Esophagus muscularis mucosa (tissue), 4 donors: ENCODE measurements at regions not wholly inside any gene's neighbourhood (a gene's known extent, or its start where the extent isn't known, plus 50 kb on each side); places are given as distances from the start of the nearest gene placed in this dataset.

Source experiments
- DNase-seq: peaks from one replicate; pipeline ENCODE4 v3.0.0-alpha.2; 2017; ENCODE audit errors: extremely low spot score
- H3K27ac ChIP-seq, 4 donors: fragments of 200-600 bp; sonication (generic); replicated peaks in 1 of 4; 1 replicate in 3 of 4; 2 replicates in 1 of 4; pipeline ENCODE4 v1.5.1; 2016 to 2019; ENCODE audit warnings: mild to moderate bottlenecking in 1 of 4
- H3K27me3 ChIP-seq, 4 donors: fragments of 200-600 bp; sonication (generic); one replicate each; pipeline versions ENCODE4 v1.5.1 to v1.6.0; 2016 to 2019
- H3K36me3 ChIP-seq, 4 donors: fragments of 200-600 bp; sonication (generic); one replicate each; pipeline ENCODE4 v1.5.1; 2016 to 2019
- H3K4me1 ChIP-seq, 4 donors: fragments of 200-600 bp; sonication (generic); one replicate each; pipeline ENCODE4 v1.5.1; 2016 to 2019
- H3K4me3 ChIP-seq, 4 donors: fragments of 200-600 bp; sonication (generic); 1 replicate in 2 of 4; 2 replicates in 2 of 4; pipeline ENCODE4 v1.5.1; 2016 to 2019; ENCODE audit warnings: mild to moderate bottlenecking in 4 of 4, moderate library complexity in 1 of 4
- H3K9me3 ChIP-seq, 4 donors: fragments of 200-600 bp; sonication (generic); 1 replicate in 3 of 4; 2 replicates in 1 of 4; pipeline ENCODE4 v1.5.1; 2016 to 2019
- EP300 ChIP-seq: sonication (generic); formaldehyde crosslinking; IDR thresholded peaks from one replicate; pipeline ENCODE4 v1.6.1; 2017; ENCODE audit warnings: antibody characterized with exemption
- POLR2A ChIP-seq: fragments of 450-650 bp; IDR thresholded peaks from one replicate; pipeline ENCODE4 v1.6.1; 2017; ENCODE audit warnings: antibody characterized with exemption, moderate library complexity, mild to moderate bottlenecking, low read depth
- POLR2AphosphoS5 ChIP-seq, 2 donors: sonication (generic); formaldehyde crosslinking; IDR thresholded peaks; one replicate each; pipeline ENCODE4 v1.6.1; 2017; ENCODE audit warnings: antibody characterized with exemption in 2 of 2
- WGBS: methylation state at CpG from one replicate; pipeline ENCODE4 v1.1.5; 2018; 5-methylcytosine and 5-hydroxymethylcytosine counted together
- intact Hi-C: fragments of 100-400 bp; cut with DNase I; formaldehyde crosslinking; loops from one replicate; pipeline ENCODE4 v1.15.1; 2023
- TF ChIP-seq, protein P1 (sequence below), 3 experiments: fragments of 200-600 bp in 2 of 3; fragments of 450-650 bp in 1 of 3; sonication (generic) in 2 of 3; IDR thresholded peaks; one replicate each; pipeline ENCODE4 v1.5.1; 2017 to 2019; ENCODE audit warnings: antibody characterized with exemption in 3 of 3, mild to moderate bottlenecking in 2 of 3, moderate library complexity in 1 of 3

DNA sequence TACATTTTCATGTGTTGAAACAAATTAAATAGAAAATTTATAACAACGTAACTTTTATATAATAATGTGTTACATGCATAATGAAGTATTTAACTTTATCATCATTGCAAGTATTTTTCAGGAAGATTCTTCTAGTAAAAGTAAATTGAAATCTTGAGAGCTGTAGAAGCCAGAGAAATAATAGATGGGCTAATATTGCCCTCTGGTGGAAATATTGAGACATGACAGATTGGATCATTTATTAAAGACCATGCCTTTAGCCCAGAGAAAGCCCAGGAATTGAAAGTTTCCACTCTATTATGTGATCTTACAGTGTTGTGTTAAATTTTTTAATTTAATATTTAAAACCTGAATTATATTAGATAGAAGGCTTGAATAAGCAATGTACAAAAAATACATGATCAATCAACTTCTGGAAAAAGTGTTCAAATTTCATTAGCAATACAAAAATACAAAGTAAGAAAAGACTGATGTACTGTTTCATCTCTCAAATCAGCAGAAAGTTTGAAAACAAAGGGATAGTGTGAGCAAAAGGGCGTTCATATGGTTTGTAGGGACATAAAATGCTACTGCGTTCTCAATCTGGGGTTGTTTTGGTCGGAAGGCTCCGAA lies 52.7 kb upstream of the SPTSSB start:
- Histone ChIP-seq H3K9me3 (no peaks in the 10 kb centered on the region), H3K27me3 (no peaks in the 10 kb centered on the region), H3K36me3 (no peaks in the 10 kb centered on the region), H3K27ac (no peak overlapping the region), H3K4me1 (peaks cover 0 to 6% (median 0%) of the 10 kb centered on the region in 4 donors), H3K4me3 (no peak overlapping the region)
- WGBS = 58% methylated on average over 5 of the region's 5 CpGs
- TF ChIP-seq, protein P1, sequence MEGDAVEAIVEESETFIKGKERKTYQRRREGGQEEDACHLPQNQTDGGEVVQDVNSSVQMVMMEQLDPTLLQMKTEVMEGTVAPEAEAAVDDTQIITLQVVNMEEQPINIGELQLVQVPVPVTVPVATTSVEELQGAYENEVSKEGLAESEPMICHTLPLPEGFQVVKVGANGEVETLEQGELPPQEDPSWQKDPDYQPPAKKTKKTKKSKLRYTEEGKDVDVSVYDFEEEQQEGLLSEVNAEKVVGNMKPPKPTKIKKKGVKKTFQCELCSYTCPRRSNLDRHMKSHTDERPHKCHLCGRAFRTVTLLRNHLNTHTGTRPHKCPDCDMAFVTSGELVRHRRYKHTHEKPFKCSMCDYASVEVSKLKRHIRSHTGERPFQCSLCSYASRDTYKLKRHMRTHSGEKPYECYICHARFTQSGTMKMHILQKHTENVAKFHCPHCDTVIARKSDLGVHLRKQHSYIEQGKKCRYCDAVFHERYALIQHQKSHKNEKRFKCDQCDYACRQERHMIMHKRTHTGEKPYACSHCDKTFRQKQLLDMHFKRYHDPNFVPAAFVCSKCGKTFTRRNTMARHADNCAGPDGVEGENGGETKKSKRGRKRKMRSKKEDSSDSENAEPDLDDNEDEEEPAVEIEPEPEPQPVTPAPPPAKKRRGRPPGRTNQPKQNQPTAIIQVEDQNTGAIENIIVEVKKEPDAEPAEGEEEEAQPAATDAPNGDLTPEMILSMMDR (IDR thresholded peaks at IDR 0.05) = peak; percentile 78 to 83 (median 83)
- TF ChIP-seq EP300 = no peak
- TF ChIP-seq POLR2A = no peak
- TF ChIP-seq POLR2AphosphoS5 (IDR thresholded peaks at IDR 0.05) = no peak
- DNase-seq = no peak
- intact Hi-C loops = loop anchor here (1.0 kb wide), 1 partner anchor 150 kb away; no protein-coding TSS in a partner anchor

DNA sequence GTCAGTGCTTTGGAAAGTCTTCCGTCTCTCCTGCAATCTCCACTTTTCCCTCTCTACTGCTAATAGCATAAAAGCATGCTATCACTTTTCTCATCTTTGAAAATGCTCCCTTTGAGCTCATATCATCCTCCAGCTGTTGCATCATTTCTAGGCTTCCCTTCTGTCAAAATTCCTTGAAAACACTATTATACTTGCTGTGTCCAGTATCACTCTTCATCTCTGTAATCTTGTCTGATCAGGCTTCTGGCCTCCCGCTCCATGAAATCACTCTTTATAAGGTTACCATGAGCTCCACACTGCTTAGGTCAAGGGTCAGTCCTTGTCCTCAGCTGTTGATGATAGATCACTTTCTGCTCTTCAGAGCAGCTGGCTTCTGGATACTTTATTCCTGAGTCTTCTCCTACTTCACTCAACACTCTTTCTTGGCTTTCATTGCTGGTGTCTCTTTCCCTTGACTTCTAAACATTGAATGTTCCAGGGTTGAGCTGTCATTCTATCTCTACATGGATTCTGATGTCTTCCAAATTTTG lies 50.9 kb upstream of the SPTSSB start:
- WGBS = 96% methylated on average over 2 of the region's 2 CpGs
- H3K4me1 ChIP-seq = peaks cover 0 to 6% (median 0%) of the 10 kb centered on the region in 4 donors
- TF ChIP-seq, protein P1 (IDR thresholded peaks at IDR 0.05) = no peak
- TF ChIP-seq POLR2AphosphoS5 (IDR thresholded peaks at IDR 0.05) (no peak), EP300 (no peak), POLR2A (no peak)
- intact Hi-C loops = no loop called here
- H3K36me3 ChIP-seq = no peaks in the 10 kb centered on the region
- H3K9me3 ChIP-seq = no peaks in the 10 kb centered on the region
- no peak overlapping the region for H3K4me3 ChIP-seq
- no peak overlapping the region for H3K27ac ChIP-seq
- H3K27me3 ChIP-seq = no peaks in the 10 kb centered on the region
- no peak for DNase-seq
